HepG2 (cell line): ENCODE measurements at regions not wholly inside any gene's neighbourhood (a gene's known extent, or its start where the extent isn't known, plus 50 kb on each side); places are given as distances from the start of the nearest gene placed in this dataset.

Source experiments
- ATAC-seq: fragments of 200-7000 bp; cut with Tn5 transposase; 3 replicates; pipeline ENCODE4 v1.9.1; 2020; ENCODE audit warnings: mild to moderate bottlenecking, moderate library complexity
- BruUV-seq: library from RNA; stranded (reverse); fragments of 400-500 nt; replicated peaks from 2 replicates; lab custom pipeline; 2021; lab: Mats Ljungman, UMichigan
- CTCF ChIA-PET: fragments of 300-600 bp; formaldehyde crosslinking; extraction: SDS; loops from one replicate; lab custom pipeline; 2021; ENCODE audit warnings: low total read pairs, inconsistent platforms, low intra/inter-chr PET ratio; lab: Yijun Ruan, JAX
- POLR2A ChIA-PET: fragments of 350-600 bp; sonication (Branson Sonifier 250); formaldehyde crosslinking; loops from one replicate; lab custom pipeline; 2020; ENCODE audit warnings: antibody characterized with exemption, inconsistent platforms; lab: Yijun Ruan, JAX
- DNase-seq: peaks from one replicate; pipeline ENCODE4 v3.0.0-alpha.2; 2015; ENCODE audit warnings: low spot score
- FAIRE-seq: peaks from 3 replicates; lab custom pipeline; 2011; peaks lifted over from hg19 to GRCh38; lab: Jason Lieb, UNC
- H2AFZ ChIP-seq: one replicate; pipeline ENCODE4 v1.6.1; 2011; ENCODE audit warnings: low read length, inconsistent platforms
- H3K27ac ChIP-seq: fragments of 300-600 bp; 3 replicates; pipeline ENCODE4 v1.8.0; 2011; ENCODE audit warnings: mixed run types, mild to moderate bottlenecking, mixed read lengths, low read length, inconsistent platforms; ENCODE audit not compliant: insufficient read depth; ENCODE audit errors: extremely low read length
- H3K27me3 ChIP-seq, 2 experiments: fragments of 200-600 bp in 1 of 2; 2 replicates in 1 of 2; 3 replicates in 1 of 2; pipeline versions ENCODE4 v1.6.0 to v1.8.0; 2011; ENCODE audit warnings: low read length in 2 of 2, mild to moderate bottlenecking in 2 of 2, moderate library complexity in 2 of 2, inconsistent platforms in 1 of 2; ENCODE audit not compliant: insufficient read depth in 2 of 2, control insufficient read depth in 1 of 2
- H3K36me3 ChIP-seq, 2 experiments: fragments of 200-600 bp in 1 of 2; replicated peaks in 1 of 2; 2 replicates in 1 of 2; 3 replicates in 1 of 2; pipeline versions ENCODE4 v1.5.1 to v1.8.0; 2011; ENCODE audit warnings: low read length in 2 of 2, inconsistent platforms in 1 of 2; ENCODE audit not compliant: insufficient read depth in 2 of 2, control insufficient read depth in 1 of 2
- H3K4me1 ChIP-seq: 2 replicates; pipeline ENCODE4 v1.5.1; 2012; ENCODE audit warnings: low read length, inconsistent platforms; ENCODE audit not compliant: insufficient read depth
- H3K4me2 ChIP-seq: 2 replicates; pipeline ENCODE4 v1.6.0; 2011; ENCODE audit warnings: low read depth, low read length, inconsistent platforms
- H3K4me3 ChIP-seq, 3 experiments: fragments of 200-600 bp in 1 of 3; sonication (generic), shearing (Covaris generic) in 1 of 3; replicated peaks in 1 of 3; 2 replicates each; pipeline ENCODE4 v1.5.1; 2011 to 2016; ENCODE audit warnings: low read length in 3 of 3, inconsistent platforms in 2 of 3, low read depth in 2 of 3, mild to moderate bottlenecking in 2 of 3, control low read depth in 1 of 3, mixed read lengths in 1 of 3; ENCODE audit not compliant: insufficient read depth in 1 of 3
- H3K79me2 ChIP-seq: one replicate; pipeline ENCODE4 v1.6.1; 2011; ENCODE audit warnings: low read length, inconsistent platforms; ENCODE audit not compliant: insufficient read depth
- H3K9ac ChIP-seq: 2 replicates; pipeline ENCODE4 v1.6.0; 2011; ENCODE audit warnings: mild to moderate bottlenecking, low read depth, low read length, inconsistent platforms; ENCODE audit not compliant: insufficient read depth
- H3K9me3 ChIP-seq: 2 replicates; pipeline ENCODE4 v1.5.1; 2012; ENCODE audit warnings: mild to moderate bottlenecking, low read length
- H4K20me1 ChIP-seq: 2 replicates; pipeline ENCODE4 v1.6.0; 2011; ENCODE audit warnings: inconsistent platforms, mild to moderate bottlenecking, low read length, moderate library complexity; ENCODE audit not compliant: insufficient read depth
- ARID2 ChIP-seq: sonication (generic); formaldehyde crosslinking; IDR thresholded peaks from 2 replicates; pipeline ENCODE4 v1.8.1; 2022; ENCODE audit warnings: mild to moderate bottlenecking, missing genetic modification reagents, borderline replicate concordance
- ASH2L ChIP-seq: fragments of 300-600, 200-600 bp; sonication (generic); IDR thresholded peaks from 2 replicates; pipeline ENCODE4 v1.7.0; 2017; ENCODE audit warnings: low read depth, mild to moderate bottlenecking, moderate library complexity, mixed read lengths, low read length; ENCODE audit not compliant: insufficient read length
- CREBL2 ChIP-seq: sonication (generic); formaldehyde crosslinking; IDR thresholded peaks from 2 replicates; pipeline ENCODE4 v1.8.1; 2023; ENCODE audit warnings: missing genetic modification reagents, mild to moderate bottlenecking, borderline replicate concordance
- ELF1 ChIP-seq: sonication (generic); formaldehyde crosslinking; IDR thresholded peaks from 2 replicates; pipeline ENCODE4 v1.4.0; 2020; ENCODE audit warnings: missing genetic modification reagents
- SIX1 ChIP-seq: sonication (generic); formaldehyde crosslinking; IDR thresholded peaks from 2 replicates; pipeline ENCODE4 v1.4.0; 2020; ENCODE audit warnings: missing genetic modification reagents, borderline replicate concordance
- SRSF1 ChIP-seq: fragments of 200-400 bp; formaldehyde crosslinking; optimal IDR thresholded peaks from 2 replicates; pipeline ENCODE3; 2017; ENCODE audit warnings: mild to moderate bottlenecking, low read depth, low read length, moderate library complexity
- ZFP1 ChIP-seq: IDR thresholded peaks from 2 replicates; pipeline ENCODE4 v1.6.1; 2016
- ZFP91 ChIP-seq: sonication (generic); formaldehyde crosslinking; IDR thresholded peaks from 2 replicates; pipeline ENCODE4 v1.9.0; 2022; ENCODE audit warnings: missing genetic modification reagents, mild to moderate bottlenecking, borderline replicate concordance
- ZNF784 ChIP-seq: sonication (generic); formaldehyde crosslinking; IDR thresholded peaks from 2 replicates; pipeline ENCODE4 v1.5.1; 2020; ENCODE audit warnings: missing genetic modification reagents, mild to moderate bottlenecking, borderline replicate concordance
- WGBS: methylation state at CpG from one replicate; pipeline ENCODE4 v1.1.6; 2017; ENCODE audit warnings: low lambda C conversion rate; 5-methylcytosine and 5-hydroxymethylcytosine counted together
- in situ Hi-C: cut with HindIII; loops from 2 replicates; pipeline ENCODE4 v1.10.0; 2017; ENCODE audit warnings: low pct_unique_long_range_greater_than_20kb; ENCODE audit not compliant: extremely low pct_ligation_motif_present
- intact Hi-C: fragments of 100-400 bp; cut with micrococcal nuclease; formaldehyde crosslinking; loops from one replicate; pipeline ENCODE4 v1.10.0; 2022; ENCODE audit not compliant: unreplicated experiment

- H3K9me3 ChIP-seq, result no peaks in the 10 kb centered on the region
- TF ChIP-seq SRSF1 (no peak), ELF1 (CRISPR knock-in tag) (no peak), SIX1 (no peak), CREBL2 (CRISPR knock-in tag) (no peak), ARID2 (no peak), ZFP91 (no peak), ASH2L (no peak), ZFP1 (no peak), ZNF784 (CRISPR knock-in tag) (no peak)
- TF ChIP-seq, all 625 proteins: peak for 0
- Histone ChIP-seq H4K20me1 (peaks cover 9% of the 10 kb centered on the region; the same call in 1 of the 2 replicates), H3K79me2 (no peaks in the 10 kb centered on the region), H2AFZ (no peak overlapping the region), H3K9ac (no peak overlapping the region), H3K4me3 (no peak overlapping the region), H3K27ac (no peak overlapping the region), H3K36me3 (no peaks in the 10 kb centered on the region), H3K4me2 (no peak overlapping the region), H3K27me3 (peaks cover 20 to 55% of the 10 kb centered on the region in 2 experiments; a peak in 4 of 5 replicates), H3K4me1 (peaks cover 16% of the 10 kb centered on the region)
- BruUV-seq, result no TSS peak
- WGBS, result 24% methylated on average over 7 of the region's 9 CpGs
- POLR2A ChIA-PET, result no interaction called here
- CTCF ChIA-PET, result no interaction called here
- intact Hi-C loops (no loop called here), in situ Hi-C loops (no loop called here)
- DNase-seq, result no peak
- no peak for ATAC-seq
- no peak for FAIRE-seq
Measured at GRCh38 chr22:46041642-46042041, 64.7 kb upstream of the WNT7B start.
